Panc1 (cell line): ENCODE measurements at regions not wholly inside any gene's neighbourhood (a gene's known extent, or its start where the extent isn't known, plus 50 kb on each side); places are given as distances from the start of the nearest gene placed in this dataset.

ENCODE experiments used
- ATAC-seq: fragments of 200-7000 bp; cut with Tn5 transposase; 2 replicates; pipeline ENCODE4 v1.9.1; 2020; ENCODE audit warnings: mild to moderate bottlenecking, moderate library complexity
- BruUV-seq: library from RNA; stranded (reverse); fragments of 400-500 nt; replicated peaks from 2 replicates; lab custom pipeline; 2021; lab: Mats Ljungman, UMichigan
- CTCF ChIA-PET: fragments of 300-600 bp; sonication (Branson Sonifier 250); formaldehyde crosslinking; loops from one replicate; lab custom pipeline; 2022; ENCODE audit warnings: antibody characterized with exemption; lab: Charles Lee
- POLR2A ChIA-PET: fragments of 300-600 bp; sonication (Branson Sonifier 250); formaldehyde crosslinking; loops from one replicate; lab custom pipeline; 2022; ENCODE audit warnings: antibody characterized with exemption; lab: Charles Lee
- DNase-seq: peaks from one replicate; pipeline ENCODE4 v3.0.0-alpha.2; 2010; ENCODE audit warnings: low read depth, low spot score
- H3K27ac ChIP-seq: 2 replicates; pipeline ENCODE4 v1.5.1; 2011; ENCODE audit warnings: mild to moderate bottlenecking, low read length, inconsistent platforms
- H3K27me3 ChIP-seq: fragments of 200-500 bp; sonication (Bioruptor generic); 2 replicates; pipeline ENCODE4 v1.6.0; 2014; ENCODE audit warnings: low read length, inconsistent platforms; ENCODE audit not compliant: control insufficient read depth, insufficient read depth
- H3K36me3 ChIP-seq: fragments of 200-500 bp; sonication (Bioruptor generic); 2 replicates; pipeline ENCODE4 v1.5.1; 2014; ENCODE audit warnings: inconsistent platforms, mild to moderate bottlenecking, low read length, moderate library complexity; ENCODE audit not compliant: control insufficient read depth, insufficient read depth
- H3K4me1 ChIP-seq: 2 replicates; pipeline ENCODE4 v1.5.1; 2011; ENCODE audit warnings: inconsistent platforms, mild to moderate bottlenecking, low read length, moderate library complexity; ENCODE audit not compliant: control insufficient read depth, insufficient read depth
- H3K4me3 ChIP-seq, 2 experiments: 2 replicates each; pipeline ENCODE4 v1.5.1; 2011 to 2012; ENCODE audit warnings: low read depth in 2 of 2, low read length in 2 of 2, mild to moderate bottlenecking in 2 of 2, inconsistent platforms in 1 of 2, moderate library complexity in 1 of 2
- H3K9me3 ChIP-seq: fragments of 200-500 bp; sonication (Bioruptor generic); 2 replicates; pipeline ENCODE4 v1.5.1; 2014; ENCODE audit warnings: low read depth, mild to moderate bottlenecking, inconsistent platforms, low read length, moderate library complexity; ENCODE audit not compliant: control insufficient read depth, insufficient read depth
- CTCF ChIP-seq: fragments of 450-650 bp; IDR thresholded peaks from 2 replicates; pipeline ENCODE4 v1.5.1; 2017; ENCODE audit warnings: mild to moderate bottlenecking
- POLR2AphosphoS5 ChIP-seq: IDR thresholded peaks from 2 replicates; pipeline ENCODE4 v1.6.1; 2012; ENCODE audit warnings: mild to moderate bottlenecking, low read depth, low read length, moderate library complexity
- REST ChIP-seq, 2 experiments: IDR thresholded peaks; 2 replicates each; pipeline ENCODE4 v1.6.1; 2011 to 2012; ENCODE audit warnings: low read depth in 2 of 2, control low read depth in 1 of 2, low read length in 1 of 2, mild to moderate bottlenecking in 1 of 2, moderate library complexity in 1 of 2; ENCODE audit not compliant: insufficient read depth in 1 of 2
- SIN3A ChIP-seq: IDR thresholded peaks from 2 replicates; pipeline ENCODE4 v1.6.1; 2012; ENCODE audit warnings: low read depth, mild to moderate bottlenecking, low read length, moderate library complexity, borderline replicate concordance; ENCODE audit not compliant: insufficient read depth
- TCF7L2 ChIP-seq: IDR thresholded peaks from 2 replicates; pipeline ENCODE4 v1.6.1; 2011; ENCODE audit warnings: mild to moderate bottlenecking, low read depth, low read length, inconsistent platforms
- in situ Hi-C: cut with HindIII; loops from 2 replicates; pipeline ENCODE4 v1.10.0; 2016; ENCODE audit warnings: low sequenced_read_pairs, low pct_unique_long_range_greater_than_20kb
- intact Hi-C: fragments of 100-400 bp; cut with micrococcal nuclease; formaldehyde crosslinking; loops from one replicate; pipeline ENCODE4 v1.10.0; 2022; ENCODE audit not compliant: unreplicated experiment

GRCh38 chr5:147065071-147065470, 169.8 kb upstream of the STK32A start:
- DNase-seq (no peak), ATAC-seq (no peak)
- Histone ChIP-seq H3K36me3 (no peaks in the 10 kb centered on the region), H3K9me3 (no peaks in the 10 kb centered on the region), H3K4me1 (no peaks in the 10 kb centered on the region), H3K4me3 (peak overlapping the region in 1 of 2 experiments; percentile 10; a peak in 1 of 4 replicates), H3K27me3 (no peaks in the 10 kb centered on the region; the same call in 1 of the 2 replicates), H3K27ac (no peak overlapping the region)
- TF ChIP-seq SIN3A, result no peak
- no peak for TF ChIP-seq CTCF
- TF ChIP-seq REST (IDR thresholded peaks at IDR 0.05; ENCODE audit: insufficient read depth in 1 of 2, low read depth in 2 of 2, low read length in 1 of 2), result no peak
- ChIA-PET POLR2A (no interaction called here), CTCF (no interaction called here)
- in situ Hi-C loops, result no loop called here
- BruUV-seq, result no TSS peak
- intact Hi-C loops, result no loop called here

GRCh38 chr5:147068998-147069397, 165.8 kb upstream of the STK32A start:
- intact Hi-C loops (no loop called here), in situ Hi-C loops (no loop called here)
- no TSS peak for BruUV-seq
- Histone ChIP-seq H3K36me3 (no peaks in the 10 kb centered on the region), H3K4me3 (no peak overlapping the region), H3K27ac (no peak overlapping the region), H3K4me1 (no peaks in the 10 kb centered on the region), H3K27me3 (no peaks in the 10 kb centered on the region), H3K9me3 (no peaks in the 10 kb centered on the region)
- ChIA-PET CTCF (no interaction called here), POLR2A (no interaction called here)
- ATAC-seq, result no peak
- no peak for DNase-seq
- TF ChIP-seq POLR2AphosphoS5 (no peak), REST (IDR thresholded peaks at IDR 0.05; ENCODE audit: insufficient read depth in 1 of 2, low read depth in 2 of 2, low read length in 1 of 2) (no peak), TCF7L2 (no peak), CTCF (no peak), SIN3A (no peak)
